GM21526 (cell line): ENCODE measurements at regions not wholly inside any gene's neighbourhood (a gene's known extent, or its start where the extent isn't known, plus 50 kb on each side); places are given as distances from the start of the nearest gene placed in this dataset.
"Not testable (repeated sequence)": the region's sequence is repeated elsewhere in the genome, so short reads cannot be mapped to it uniquely, and the experiment has no call there.

Experiments
- ATAC-seq: cut with Tn5 transposase; IDR thresholded peaks from one replicate; pipeline ENCODE4 v1.9.1; 2021; ENCODE audit warnings: moderate library complexity; ENCODE audit not compliant: unreplicated experiment, low FRiP score

GRCh38 chr11:86171627-86172026, 72.9 kb upstream of the EED start:
- no peak for ATAC-seq

- ATAC-seq: no peak
These were observed 76.9 kb upstream of the EED start for GRCh38 chr11:86167499-86168164.

GRCh38 chr11:86166287-86166686, 78.3 kb upstream of the EED start:
- not testable (repeated sequence) for ATAC-seq

GRCh38 chr11:86164106-86164505, 80.4 kb upstream of the EED start:
- no peak for ATAC-seq

GRCh38 chr11:86163221-86163876, 81.2 kb upstream of the EED start:
- not testable (repeated sequence) for ATAC-seq

- ATAC-seq: no peak
These were observed 82.3 kb upstream of the EED start for GRCh38 chr11:86162239-86162638.

GRCh38 chr11:86161837-86162236, 82.7 kb upstream of the EED start:
- no peak for ATAC-seq

GRCh38 chr11:86161336-86161735, 83.2 kb upstream of the EED start:
- ATAC-seq: no peak

GRCh38 chr11:86160541-86161149, 83.9 kb upstream of the EED start:
- ATAC-seq: no peak

- ATAC-seq: no peak
These were observed 85.0 kb upstream of the EED start for GRCh38 chr11:86159581-86159891.

- ATAC-seq: no peak
These were observed 85.6 kb upstream of the EED start for GRCh38 chr11:86158704-86159580.

GRCh38 chr11:86157797-86158378, 86.7 kb upstream of the EED start:
- ATAC-seq: no peak

GRCh38 chr11:86156397-86156955, 87.6 kb upstream of the PICALM start:
- ATAC-seq: no peak

- ATAC-seq: no peak
These were observed 86.4 kb upstream of the PICALM start for GRCh38 chr11:86155200-86155844.

GRCh38 chr11:86153439-86153838, 84.6 kb upstream of the PICALM start:
- no peak for ATAC-seq

- no peak for ATAC-seq
These were observed 84.0 kb upstream of the PICALM start for GRCh38 chr11:86152901-86153300.

- ATAC-seq: no peak
These were observed 83.3 kb upstream of the PICALM start for GRCh38 chr11:86152006-86152862.

- ATAC-seq: no peak
These were observed 82.5 kb upstream of the PICALM start for GRCh38 chr11:86151174-86152005.
